ENCODE measurements at regions not wholly inside any gene's neighbourhood (a gene's known extent, or its start where the extent isn't known, plus 50 kb on each side); places are given as distances from the start of the nearest gene placed in this dataset.
"Not testable (repeated sequence)": the region's sequence is repeated elsewhere in the genome, so short reads cannot be mapped to it uniquely, and the experiment has no call there.

DNA sequence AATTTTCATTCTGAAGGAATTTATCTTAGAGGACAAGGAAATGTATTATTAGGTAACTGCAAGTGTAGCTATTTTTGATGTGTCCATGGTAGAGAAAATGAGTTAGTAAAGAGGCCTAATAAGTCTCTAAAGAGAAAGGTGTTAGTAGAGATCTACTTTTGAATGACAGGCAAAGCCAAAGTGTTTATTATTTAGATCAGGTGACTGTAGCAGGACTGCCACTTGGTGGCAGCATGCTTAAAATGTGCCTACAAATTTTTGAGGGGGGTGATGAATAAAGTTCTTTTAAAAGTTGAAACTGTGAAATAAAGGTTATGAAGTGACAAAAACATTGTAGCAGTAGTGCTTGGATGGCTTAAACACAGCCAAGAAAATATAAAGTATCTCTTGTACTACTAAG lies 421.5 kb upstream of the MEIS1 start:
- no peak for DNase-seq

DNA sequence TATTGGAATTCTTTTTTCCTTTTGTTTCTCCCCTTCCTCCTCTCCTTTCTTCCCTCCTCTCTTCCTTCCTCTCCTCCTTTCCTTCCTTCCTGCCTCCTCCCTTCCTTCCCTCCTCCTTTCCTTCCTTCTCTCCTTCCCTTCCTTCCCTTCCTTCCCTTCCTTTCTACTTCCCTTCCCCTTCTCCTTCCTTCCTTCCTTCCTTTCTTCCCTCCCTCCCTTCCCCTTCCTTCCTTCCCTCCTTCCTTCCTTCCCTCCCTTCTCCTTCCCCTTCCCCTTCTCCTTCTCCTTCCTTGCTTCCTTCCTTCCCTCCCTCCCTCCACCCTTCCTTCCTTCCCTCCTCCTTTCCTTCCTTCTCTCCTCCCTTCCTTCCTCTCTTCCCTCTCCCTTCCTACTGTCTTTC lies 431.0 kb upstream of the MEIS1 start:
- no peak for DNase-seq

DNA sequence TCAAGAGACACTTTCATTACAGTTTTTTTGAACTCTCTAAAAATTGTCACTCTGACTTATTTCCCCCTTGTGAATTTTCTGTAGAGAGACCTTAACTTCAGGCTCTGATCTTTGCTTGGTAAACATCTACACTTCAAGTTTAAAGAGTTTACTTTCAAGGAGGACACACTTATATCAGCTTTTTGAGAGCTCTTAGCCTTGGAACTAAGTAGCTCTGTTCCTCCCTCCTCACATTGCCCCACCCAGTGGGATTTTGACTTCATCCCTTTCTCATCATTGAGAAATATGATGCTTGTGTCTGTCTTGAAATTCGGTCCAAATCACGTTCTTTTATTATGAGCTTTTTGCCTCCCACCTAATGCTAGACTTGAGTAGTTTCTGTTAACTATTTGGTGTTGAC lies 433.4 kb upstream of the MEIS1 start:
- no peak for DNase-seq

- DNase-seq, result no peak
Measured at GRCh38 chr2:66000901-66001300, 434.0 kb upstream of the MEIS1 start.

DNA sequence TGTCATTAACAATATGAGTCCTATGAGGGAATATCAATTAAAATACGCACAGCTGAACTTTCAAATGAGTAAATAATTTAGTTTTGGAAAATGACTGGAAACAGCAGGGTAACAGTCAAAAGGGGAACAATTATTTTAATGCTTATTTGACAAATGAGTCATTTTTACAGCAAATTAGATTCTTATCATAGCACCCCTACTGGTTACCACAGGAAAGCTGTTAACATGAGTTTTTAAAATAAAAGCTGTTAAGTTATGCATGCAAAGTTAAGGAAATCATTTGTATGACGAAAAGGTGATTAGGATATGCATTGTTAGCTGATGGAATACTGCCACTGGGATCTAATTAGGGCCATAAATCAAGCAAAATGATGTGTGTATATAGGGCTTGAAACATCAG lies 435.1 kb upstream of the MEIS1 start:
- DNase-seq, result no peak

DNA sequence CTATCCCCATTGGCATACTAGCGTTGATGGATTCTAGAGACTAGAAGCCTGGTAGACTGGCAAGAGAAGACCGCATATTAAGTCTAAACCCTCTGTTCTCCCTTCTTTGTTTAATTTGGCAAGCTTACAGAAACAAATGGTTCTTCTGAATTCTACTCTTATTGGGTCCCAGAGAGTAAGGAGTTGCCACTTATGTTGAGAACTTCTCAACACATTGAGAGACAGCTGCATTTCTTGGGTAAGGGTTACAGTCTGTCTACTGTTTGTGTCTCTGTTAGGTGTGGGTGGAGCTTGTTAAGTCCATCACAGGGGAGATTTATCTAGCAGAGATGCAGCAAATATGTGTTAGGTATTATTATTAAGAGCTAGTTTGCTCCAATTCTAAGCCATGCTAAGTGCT lies 435.8 kb upstream of the MEIS1 start:
- no peak for DNase-seq

DNA sequence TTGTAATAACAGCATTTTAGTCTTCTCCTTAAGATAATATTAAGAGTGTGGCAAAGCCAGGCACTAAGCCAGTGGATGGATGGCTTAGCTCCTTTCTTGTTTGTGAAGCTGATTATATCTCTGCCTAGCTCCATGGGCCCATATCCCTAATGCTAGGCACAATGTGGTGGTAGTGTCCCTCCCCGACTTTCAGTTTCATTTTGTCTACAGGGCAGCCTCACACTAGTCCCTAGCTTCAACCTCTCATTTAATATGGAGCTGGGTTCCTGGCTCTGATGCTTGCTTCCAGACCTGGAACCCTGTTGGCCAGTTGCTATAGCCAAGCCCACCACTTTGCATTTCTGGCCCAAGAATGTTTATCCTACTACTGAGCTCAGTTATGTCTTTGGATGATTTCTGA lies 437.0 kb upstream of the MEIS1 start:
- no peak for DNase-seq

GRCh38 chr2:65992198-65992554 lies 442.7 kb upstream of the MEIS1 start:
- DNase-seq, result no peak

GRCh38 chr2:65991381-65992197 lies 443.3 kb upstream of the MEIS1 start:
- no peak for DNase-seq

GRCh38 chr2:65985986-65986385 lies 448.9 kb upstream of the MEIS1 start:
- DNase-seq, result no peak

GRCh38 chr2:65980531-65980930 lies 454.4 kb upstream of the MEIS1 start:
- no peak for DNase-seq

DNA sequence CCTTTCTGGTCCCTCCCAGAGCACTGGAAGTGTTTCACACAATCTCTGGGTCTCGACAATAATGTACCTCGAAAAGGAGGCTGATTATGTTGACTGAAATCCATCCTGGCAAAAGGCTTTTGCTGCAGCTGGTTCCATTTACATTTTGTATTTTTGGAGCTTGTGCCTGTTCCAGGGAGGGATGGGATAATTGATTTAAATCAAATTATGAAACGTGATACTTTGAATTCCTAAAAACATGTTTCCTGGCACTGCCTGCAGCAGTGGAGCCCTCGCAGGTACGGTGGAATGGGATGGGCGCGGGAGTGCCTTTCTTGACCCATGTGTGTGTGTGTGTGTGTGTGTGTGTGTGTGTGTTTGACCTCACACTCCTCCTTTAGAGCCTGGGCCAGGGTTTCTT lies 455.5 kb upstream of the MEIS1 start:
- DNase-seq, result no peak

DNA sequence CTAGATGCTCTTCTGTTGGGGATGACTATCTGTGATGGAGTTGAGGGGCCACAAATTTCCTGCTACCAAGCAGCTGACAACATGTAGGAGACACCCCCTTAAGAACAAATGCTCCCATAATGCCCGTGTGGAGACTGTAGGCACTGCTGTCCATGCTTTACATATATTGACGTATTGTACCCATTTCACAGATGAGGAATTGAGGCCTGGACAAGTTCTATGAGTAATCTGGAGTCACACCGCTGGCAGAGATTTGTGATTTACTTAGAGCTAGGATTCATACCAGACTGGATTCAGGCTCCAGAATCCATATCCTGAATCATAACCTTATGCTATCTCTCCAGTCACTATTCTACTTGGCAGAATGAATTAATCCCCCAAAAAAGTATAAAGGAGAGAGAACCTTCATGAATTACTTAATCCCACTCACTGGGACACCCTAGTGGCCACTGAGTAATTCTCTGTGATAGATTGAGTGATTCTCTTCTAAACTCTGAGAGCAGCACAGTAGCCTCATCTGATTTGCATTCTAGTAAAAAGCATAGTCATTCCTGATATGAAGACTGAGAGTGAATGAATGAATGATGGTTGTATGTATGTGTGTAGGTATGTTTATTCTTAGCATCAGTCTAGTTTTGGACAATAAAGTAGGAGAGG lies 460.7 kb upstream of the MEIS1 start:
- DNase-seq, result no peak

GRCh38 chr2:65969161-65969560 lies 465.8 kb upstream of the MEIS1 start:
- DNase-seq, result no peak

GRCh38 chr2:65963303-65963702 lies 471.6 kb upstream of the MEIS1 start:
- not testable (repeated sequence) for DNase-seq

DNA sequence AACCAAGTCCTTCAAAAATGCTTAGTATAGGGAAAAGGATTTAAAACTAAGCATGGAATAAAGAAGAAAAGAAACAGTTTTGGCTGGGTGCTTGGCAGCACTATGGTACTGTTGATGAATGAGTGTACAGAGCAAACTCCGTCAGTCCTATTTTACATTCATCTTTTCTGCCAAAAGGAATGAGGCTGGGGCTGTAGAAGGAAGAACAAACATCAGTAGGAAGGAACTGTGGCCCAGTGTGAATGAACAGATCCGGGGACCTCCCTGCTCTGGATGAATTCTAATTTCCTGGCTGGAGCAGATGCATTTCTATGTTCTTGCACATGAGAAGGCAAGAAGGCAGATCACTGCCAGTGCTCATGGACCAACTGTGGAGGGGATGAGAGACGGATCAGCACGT lies 474.0 kb upstream of the MEIS1 start:
- DNase-seq, result no peak

- no peak for DNase-seq
Measured at GRCh38 chr2:65957886-65958285, 477.0 kb upstream of the MEIS1 start.

DNA sequence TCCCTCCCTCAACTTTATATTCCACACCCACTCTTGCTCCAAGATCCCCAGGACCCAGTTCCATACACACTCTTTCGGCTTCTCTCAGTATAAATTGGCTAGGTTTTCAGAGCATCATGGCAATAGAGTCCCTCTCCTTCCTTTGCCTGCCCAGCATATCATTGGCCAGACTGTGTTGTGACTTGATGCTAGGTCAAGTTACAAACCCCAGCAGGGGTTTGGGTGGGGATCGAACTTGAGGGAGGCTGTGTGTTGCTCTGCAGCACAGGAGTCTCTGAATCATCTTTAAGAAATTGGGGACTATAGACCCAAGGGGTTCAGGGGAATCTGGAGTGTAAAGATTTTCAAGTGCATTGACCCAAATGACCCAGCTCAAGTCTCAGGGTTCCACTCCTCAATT lies 477.5 kb upstream of the MEIS1 start:
- DNase-seq, result no peak

DNA sequence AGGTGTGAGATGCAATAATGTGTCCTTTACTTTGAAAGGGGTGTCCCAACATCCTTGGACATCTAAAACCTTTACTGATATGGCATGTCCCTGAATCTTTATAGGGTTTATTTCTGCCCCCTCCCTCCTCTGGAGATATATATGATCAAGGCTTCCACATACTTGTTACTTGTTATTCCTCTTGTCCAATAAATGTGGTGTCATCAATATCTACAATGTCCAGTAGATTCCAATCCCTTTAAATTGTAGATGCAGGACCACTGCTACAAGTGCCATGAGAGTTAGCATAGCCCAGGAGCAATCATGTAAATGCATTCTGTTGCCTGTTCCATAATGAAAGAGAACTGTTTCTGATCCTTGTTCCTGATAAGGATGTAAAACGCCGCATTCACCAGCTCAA lies 479.7 kb upstream of the MEIS1 start:
- no peak for DNase-seq

DNA sequence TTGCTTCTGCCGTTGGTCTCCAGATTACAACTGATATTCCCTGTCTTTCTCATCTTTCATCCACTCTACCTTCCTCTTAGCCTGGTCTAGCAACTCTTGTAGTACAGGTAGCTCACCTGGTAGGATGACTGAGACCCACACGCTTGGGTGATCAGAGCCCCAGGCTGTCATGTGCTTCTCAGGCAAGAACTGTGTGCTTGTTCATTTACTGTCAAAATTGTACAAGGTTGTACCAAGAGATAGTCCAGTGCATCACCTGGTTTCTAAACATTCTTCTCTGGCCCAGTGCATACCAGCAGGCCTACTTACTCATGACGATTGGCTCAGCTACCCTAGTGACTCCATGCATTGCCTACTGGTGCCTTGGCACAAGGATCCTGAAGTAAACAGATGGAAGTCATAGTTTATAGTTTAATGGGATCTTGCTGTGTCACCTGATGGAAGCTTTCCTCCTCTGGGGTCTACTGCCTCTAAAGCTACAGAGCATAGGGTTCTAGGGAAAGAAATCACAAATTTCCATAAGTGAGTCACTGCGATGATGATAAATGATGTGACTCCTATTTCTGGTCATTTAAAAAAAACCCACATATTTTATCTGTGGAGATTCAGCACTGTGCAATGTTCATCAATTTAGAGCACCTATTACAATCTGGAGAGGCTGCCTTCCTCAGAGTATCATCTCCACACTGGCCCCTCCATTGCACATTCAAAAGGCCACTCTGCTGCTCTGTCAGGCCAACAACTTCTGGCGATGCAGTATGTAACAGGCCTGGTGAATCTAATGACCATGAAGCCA lies 481.8 kb upstream of the MEIS1 start:
- no peak for DNase-seq

GRCh38 chr2:65944213-65944612 lies 490.7 kb upstream of the MEIS1 start:
- no peak for DNase-seq

DNA sequence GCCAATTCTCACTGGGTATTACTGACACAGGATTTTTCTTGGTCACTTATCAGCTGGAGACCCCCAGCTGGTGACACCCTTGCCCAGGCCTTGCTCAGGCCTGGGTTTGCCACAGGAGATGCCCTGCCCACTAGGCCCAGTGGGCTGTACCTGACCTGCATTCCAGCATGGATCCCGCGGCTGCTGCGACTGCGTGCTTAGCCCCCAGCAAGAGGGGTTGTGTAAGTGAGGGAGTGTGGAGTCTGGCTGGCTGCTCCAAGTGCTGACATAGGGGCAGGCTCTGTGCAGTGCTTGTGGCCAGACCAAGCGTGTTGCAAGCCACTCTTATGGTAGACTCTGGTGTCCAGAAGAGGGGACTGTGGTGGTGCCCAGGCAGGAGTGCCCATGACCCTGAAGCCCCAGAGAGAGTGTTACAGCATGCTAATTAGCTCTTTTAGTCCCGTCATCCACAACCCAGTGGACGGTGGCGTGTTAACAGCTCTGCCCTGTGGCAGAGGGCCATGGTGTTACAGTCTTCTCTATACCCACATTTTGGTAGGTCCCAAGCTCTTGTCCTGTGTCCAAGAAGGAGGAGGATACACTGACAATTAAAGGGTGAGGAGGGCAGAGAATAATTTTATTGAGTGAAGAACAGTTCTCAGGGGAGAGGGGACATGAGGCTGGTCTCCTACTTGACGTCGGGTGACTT lies 491.7 kb upstream of the MEIS1 start:
- no peak for DNase-seq

GRCh38 chr2:65940856-65941255 lies 494.1 kb upstream of the MEIS1 start:
- DNase-seq, result no peak
